GM21737 (cell line): ENCODE measurements at regions not wholly inside any gene's neighbourhood (a gene's known extent, or its start where the extent isn't known, plus 50 kb on each side); places are given as distances from the start of the nearest gene placed in this dataset.
"Not testable (repeated sequence)": the region's sequence is repeated elsewhere in the genome, so short reads cannot be mapped to it uniquely, and the experiment has no call there.

Source experiments
- ATAC-seq: cut with Tn5 transposase; IDR thresholded peaks from one replicate; pipeline ENCODE4 v1.9.1; 2021; ENCODE audit warnings: mild to moderate bottlenecking, moderate library complexity; ENCODE audit not compliant: unreplicated experiment

DNA sequence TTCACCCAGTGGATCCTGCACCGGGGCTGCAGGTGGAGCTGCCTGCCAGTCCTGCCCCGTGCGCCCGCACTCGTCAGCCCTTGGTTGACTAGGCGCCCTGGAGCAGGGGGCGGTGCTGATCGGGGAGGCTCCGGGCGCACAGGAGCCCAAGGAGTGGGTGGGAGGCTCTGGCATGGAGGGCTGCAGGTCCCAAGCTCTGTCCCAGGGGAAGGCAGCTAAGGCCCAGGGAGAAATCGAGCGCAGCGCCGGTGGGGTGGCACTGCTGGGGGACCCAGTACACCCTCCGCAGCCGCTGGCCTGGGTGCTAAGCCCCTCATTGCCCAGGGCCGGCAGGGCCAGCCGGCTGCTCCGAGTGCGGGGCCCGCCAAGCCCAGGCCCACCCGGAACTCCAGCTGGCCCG, 323.4 kb upstream of the CITED2 start:
- ATAC-seq = not testable (repeated sequence)

- not testable (repeated sequence) for ATAC-seq
Observed at GRCh38 chr6:139696991-139697390, 322.5 kb upstream of the CITED2 start.

GRCh38 chr6:139695361-139695760, 320.9 kb upstream of the CITED2 start:
- ATAC-seq = no peak

- ATAC-seq = no peak
Observed at GRCh38 chr6:139693735-139694134, 319.3 kb upstream of the CITED2 start.

DNA sequence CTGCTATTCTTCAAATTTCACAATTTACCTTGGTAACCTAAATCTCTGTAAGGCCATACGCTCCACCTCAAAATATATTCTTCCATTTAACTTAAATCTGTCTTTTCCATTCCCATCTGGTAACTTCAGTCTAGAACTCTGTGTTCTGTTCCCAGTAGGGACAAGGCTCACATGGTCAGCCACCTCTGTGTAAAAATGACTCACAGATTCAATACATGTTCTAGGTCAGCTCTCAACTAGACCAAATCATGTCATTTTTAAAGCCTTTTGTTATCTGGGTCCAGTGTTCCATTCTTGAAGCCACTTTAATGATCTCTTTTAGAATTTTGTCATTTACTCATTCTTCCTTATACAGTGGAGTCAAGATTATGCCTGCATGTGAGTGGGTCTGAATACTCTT, 315.6 kb upstream of the CITED2 start:
- ATAC-seq = no peak

DNA sequence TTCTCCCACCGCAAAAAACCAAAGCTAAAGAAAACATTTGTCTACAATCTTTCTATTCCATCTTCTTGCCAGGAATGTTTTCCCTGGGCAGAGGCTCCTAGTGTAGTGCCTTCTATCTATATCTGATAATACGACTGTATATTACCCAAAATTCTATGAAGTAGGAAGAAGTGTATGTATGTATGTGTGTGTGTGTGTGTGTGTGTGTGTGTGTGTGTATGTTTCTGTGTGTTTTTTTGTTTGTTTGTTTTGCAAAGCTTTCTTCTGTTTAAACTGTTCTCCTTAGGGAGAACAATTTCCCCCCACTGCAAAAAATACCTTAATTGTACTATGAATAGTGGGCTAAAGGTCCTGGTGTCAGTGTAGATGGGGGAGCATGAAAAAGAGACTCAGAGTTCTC, 312.6 kb upstream of the CITED2 start:
- no peak for ATAC-seq

DNA sequence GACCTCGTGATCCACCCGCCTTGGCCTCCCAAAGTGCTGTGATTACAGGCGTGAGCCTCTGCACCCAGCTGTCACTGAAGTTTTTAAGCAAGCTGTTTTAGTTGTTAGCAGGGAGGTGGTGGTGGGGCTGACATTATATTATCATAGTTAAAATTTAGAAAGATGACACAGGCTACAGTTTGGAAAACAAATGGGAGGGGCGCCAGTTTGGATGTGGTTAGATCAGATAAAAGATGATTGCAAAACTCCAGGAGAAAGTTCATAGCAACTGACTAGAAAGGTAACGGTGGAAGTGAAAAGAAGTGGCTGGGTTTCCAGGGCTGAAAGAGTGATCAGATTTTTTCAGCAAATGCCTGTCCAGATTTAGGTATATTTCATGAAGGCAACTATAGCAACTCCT, 311.9 kb upstream of the CITED2 start:
- ATAC-seq = no peak

- ATAC-seq = no peak
Observed at GRCh38 chr6:139685009-139685408, 310.6 kb upstream of the CITED2 start.

DNA sequence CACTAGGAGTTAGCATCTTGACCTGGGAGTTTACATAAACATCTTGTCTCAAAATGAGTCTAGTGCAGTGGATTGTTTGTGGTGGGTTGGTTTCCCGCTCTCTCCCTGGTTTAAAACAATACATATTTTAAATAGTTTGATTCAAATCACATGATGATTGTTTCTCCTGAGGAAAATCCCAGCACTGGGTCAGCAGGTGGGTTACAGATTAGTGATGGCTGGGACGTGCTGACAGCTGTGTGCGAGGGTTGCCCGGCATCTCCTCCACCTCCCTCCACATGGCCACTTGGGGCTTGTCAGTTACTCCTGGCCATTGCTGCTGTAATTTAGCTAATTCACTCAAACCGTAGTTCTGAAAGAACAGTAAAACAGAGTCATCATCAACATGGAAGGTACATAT, 306.4 kb upstream of the CITED2 start:
- no peak for ATAC-seq

- ATAC-seq = no peak
Observed at GRCh38 chr6:139679516-139680179, 305.2 kb upstream of the CITED2 start.

GRCh38 chr6:139676718-139677117, 302.3 kb upstream of the CITED2 start:
- ATAC-seq = no peak

GRCh38 chr6:139666284-139666683, 291.8 kb upstream of the CITED2 start:
- no peak for ATAC-seq

DNA sequence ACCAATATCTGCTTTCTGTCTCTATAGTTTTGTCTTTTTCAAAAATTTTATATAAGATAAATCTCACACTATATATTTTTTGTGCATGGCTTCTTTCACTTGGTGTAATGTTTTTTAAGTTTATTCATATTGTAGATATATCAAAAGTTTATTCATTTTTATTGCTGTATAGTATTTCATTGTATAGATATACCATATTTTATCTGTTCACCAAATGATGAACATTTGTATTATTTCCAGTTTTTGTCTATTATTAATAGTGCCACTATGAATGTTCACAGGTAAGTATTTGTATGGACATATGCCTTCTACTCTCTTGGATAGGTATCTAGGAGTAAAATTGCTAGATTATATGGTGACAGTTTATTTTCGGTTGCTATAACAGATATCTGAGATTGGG, 289.5 kb upstream of the CITED2 start:
- ATAC-seq = no peak

- ATAC-seq = no peak
Observed at GRCh38 chr6:139659711-139660110, 285.3 kb upstream of the CITED2 start.

DNA sequence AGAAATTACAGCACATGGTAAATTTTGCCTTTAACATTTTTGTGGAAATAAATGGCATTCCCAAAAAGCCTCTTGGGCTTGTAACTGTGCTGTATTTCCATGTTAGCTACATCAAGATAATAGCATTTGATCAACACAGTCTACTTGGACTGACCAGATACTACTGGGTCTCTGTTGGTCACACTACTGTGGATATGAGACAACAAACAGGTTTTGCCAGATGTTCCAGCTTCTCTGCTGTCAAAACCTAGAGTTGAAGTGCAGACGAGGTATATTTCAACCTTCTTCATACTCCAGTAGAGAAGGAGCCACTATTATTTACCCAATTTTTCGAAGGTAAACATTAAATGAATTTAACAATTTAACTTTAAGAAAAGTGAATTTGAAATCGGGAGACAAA, 284.7 kb upstream of the CITED2 start:
- ATAC-seq = no peak

DNA sequence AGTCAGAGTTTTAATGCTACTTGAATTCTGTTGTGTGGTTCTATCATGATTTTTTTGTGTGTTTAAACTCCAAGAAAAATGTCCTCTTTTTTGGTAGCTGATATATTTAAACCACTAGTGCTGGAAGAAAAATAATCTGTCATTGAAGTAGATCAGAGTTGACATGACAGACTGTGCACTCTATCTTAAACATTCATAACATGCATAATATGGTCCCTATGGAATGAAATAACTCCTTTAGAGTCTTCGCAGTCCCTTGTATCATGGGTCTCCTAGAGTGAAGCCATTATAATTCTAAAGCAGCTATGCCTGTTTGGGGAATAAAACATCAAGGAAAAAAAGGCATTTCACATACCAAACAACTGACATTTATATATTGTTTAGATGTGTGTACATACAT, 282.7 kb upstream of the CITED2 start:
- no peak for ATAC-seq

DNA sequence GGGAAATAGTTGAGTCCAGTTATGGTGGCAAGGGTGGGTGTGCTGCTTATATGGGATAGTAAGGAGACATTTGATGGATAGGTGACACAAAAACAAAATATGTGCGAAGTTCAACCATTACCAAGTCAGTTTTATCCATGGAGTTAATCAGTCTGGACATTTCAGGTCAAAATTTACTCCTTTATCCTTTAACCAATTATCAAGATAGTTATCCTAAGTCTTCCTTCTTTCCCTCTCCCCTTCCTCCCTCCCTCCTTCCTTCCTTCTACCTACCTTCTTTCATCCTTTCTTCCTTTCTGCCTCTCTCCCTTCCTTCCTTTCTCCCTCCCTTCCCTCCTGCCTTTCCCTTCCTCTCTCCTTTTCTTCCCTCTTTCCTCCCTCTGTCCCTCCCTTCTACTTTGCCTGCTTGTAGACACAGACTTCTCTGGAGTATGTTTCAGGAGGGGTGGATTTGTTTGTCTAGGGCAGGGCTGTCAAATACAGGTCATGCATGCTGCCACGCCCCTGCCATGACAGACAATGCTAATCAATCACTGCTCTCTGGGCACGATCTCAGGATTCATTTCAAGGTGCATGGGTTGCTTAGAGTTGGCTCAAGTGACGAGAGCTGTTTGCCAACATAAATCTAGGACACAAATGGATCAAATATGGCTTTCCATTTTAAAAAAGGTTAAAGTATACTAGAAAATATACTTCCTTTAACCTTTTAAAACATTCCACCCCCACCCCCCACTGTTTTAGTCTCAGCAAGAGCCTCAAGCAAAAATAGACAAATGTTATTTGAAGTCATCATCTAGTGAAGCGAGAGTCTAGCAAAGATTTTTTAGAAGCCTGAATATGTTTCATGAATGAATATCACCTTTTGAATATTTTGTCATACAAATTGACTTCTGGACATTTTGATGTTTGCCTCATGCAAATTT, 281.6 kb upstream of the CITED2 start:
- ATAC-seq = no peak

DNA sequence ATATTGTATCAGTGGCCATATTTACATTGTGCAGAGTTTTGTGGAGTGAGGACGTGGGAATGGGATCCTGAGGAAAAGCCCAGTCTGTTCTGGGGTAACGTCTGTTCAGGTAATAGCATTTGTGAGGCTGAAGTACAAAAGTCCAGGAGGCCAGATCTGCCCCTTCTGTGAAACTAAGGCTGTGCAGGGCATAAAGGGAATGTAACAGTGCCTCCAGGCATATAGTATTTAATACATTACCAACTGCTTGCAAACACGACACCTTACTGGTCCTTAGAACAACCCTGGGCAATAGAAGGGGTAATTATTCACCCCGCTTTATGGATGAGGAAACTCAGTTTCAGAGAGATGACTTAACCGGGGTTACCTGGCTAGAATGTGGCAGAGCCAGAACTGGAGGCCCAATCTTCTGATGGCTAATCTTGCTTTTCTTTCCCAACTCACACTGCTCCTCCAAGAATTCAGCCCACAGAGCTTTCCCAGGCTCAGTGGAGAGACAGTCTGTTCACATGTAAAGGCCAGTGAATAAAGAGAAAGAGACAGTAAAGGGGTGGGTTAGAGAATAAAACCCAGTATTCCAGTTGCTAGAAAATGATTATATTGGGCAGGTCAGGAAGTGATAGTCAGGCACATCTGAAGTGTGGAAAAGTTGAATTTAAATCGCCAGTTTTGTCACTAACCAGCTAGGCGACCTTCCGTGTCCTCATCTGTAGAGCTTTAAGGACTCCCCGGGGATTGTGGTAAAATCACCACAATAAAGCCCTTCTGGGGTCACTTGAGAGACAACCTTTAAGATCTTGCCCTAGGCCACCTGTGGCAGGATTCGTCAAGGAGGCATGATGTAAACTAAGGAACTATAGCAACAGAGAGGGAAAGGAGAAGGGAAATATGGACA, 280.7 kb upstream of the CITED2 start:
- ATAC-seq = no peak

DNA sequence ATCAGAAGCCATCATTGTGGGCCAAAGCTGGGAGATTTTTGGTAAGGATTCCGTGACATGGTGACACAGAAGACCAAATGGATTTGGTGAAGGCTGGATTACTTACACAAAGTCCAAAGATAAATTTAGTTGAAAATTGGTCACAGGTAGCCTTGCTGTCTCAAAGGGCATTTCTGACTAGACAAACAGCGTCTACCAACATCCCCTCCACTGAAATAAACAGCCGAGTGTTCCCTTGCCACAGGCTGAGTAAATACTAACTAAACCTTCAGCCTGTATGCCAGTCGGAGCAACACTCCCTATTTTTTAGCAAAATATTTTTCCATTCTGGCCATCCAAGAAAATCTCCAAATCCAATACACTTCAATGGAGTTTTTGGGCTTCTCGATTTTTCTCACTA, 279.9 kb upstream of the CITED2 start:
- no peak for ATAC-seq

DNA sequence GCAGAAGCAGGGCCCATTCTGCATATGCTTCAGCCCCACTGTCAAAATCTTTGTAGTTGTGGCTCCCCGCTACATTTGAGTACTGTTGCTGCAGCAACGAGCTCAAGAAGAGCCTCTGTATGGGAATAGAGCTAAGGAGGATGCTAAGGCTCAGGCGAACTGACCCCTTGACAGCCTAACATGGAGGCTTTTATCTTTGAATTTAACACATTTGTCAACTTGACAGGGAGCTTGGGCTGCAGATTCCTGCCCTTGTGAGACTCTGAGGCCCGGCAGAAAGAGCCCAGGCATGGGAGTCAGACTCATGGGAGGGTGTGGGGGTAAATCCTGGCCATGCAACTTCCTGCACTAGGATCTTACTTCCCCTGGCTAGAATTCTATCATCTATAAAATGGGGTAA, 278.7 kb upstream of the CITED2 start:
- ATAC-seq = no peak

DNA sequence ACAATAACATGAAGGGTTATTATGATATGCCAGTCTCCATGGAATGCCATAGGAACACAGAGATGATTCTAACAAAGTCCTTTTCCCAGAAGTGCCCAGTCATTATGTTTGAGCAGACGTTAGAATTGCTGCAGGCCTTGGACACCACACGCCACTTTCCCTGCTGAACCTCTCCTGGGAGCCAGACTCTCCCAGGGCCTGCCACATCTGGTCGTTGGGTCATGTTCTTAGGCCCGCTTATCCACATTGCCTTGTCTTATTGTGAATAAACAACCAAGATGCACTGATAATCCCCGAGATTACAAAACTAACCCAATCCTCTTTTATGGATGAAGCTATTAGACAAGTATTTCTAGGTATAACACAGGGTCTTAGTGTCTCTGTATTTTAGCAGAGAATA, 276.5 kb upstream of the CITED2 start:
- ATAC-seq = no peak
